Neural cell (in vitro differentiated cells): ENCODE measurements at regions not wholly inside any gene's neighbourhood (a gene's known extent, or its start where the extent isn't known, plus 50 kb on each side); places are given as distances from the start of the nearest gene placed in this dataset.

Source experiments
- EP300 ChIP-seq: fragments of 450-650 bp; conservative IDR thresholded peaks from 2 replicates; pipeline ENCODE4 v1.6.1; 2014; ENCODE audit warnings: antibody characterized with exemption, mild to moderate bottlenecking, moderate library complexity; ENCODE audit not compliant: poor library complexity, severe bottlenecking
- EZH2 ChIP-seq: fragments of 200-600, 300-800 bp; shearing (Covaris generic), sonication (generic); IDR thresholded peaks from 2 replicates; pipeline ENCODE4 v1.6.1; 2014; ENCODE audit warnings: antibody characterized with exemption, low read length, borderline replicate concordance, mild to moderate bottlenecking; ENCODE audit not compliant: insufficient read depth, poor library complexity, severe bottlenecking
- POLR2AphosphoS5 ChIP-seq: IDR thresholded peaks from 2 replicates; pipeline ENCODE4 v1.6.1; 2012
- RAD21 ChIP-seq: fragments of 450-650 bp; conservative IDR thresholded peaks from 2 replicates; pipeline ENCODE4 v1.6.1; 2014; ENCODE audit warnings: antibody characterized with exemption, mild to moderate bottlenecking, moderate library complexity
- TAF1 ChIP-seq: IDR thresholded peaks from 2 replicates; pipeline ENCODE4 v1.6.1; 2012; ENCODE audit warnings: low read depth
- TF ChIP-seq, protein P1 (sequence below): fragments of 450-650 bp; IDR thresholded peaks from 2 replicates; pipeline ENCODE4 v1.5.1; 2014; ENCODE audit warnings: antibody characterized with exemption, mild to moderate bottlenecking, moderate library complexity; ENCODE audit not compliant: poor library complexity, severe bottlenecking

DNA sequence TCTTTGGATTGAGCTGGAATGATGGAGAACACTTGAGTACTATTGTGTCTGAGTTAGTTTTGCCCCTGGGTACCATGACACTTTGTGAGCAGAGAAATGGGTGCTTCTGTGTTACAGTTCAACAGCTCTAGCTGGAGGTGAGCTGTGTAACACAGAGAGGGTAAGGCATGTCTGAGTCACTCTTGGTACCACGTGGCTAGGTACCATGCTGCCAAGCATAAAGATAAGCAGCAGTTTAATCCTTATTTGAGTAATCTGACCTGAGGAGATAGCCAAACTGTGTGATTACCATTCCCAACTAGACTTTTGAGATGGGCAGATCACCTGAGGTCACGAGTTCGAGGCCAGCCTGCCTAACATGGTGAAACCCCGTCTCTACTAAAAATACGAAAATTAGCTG, 122.0 kb downstream of the OLFM4 start:
- TF ChIP-seq, protein P1, sequence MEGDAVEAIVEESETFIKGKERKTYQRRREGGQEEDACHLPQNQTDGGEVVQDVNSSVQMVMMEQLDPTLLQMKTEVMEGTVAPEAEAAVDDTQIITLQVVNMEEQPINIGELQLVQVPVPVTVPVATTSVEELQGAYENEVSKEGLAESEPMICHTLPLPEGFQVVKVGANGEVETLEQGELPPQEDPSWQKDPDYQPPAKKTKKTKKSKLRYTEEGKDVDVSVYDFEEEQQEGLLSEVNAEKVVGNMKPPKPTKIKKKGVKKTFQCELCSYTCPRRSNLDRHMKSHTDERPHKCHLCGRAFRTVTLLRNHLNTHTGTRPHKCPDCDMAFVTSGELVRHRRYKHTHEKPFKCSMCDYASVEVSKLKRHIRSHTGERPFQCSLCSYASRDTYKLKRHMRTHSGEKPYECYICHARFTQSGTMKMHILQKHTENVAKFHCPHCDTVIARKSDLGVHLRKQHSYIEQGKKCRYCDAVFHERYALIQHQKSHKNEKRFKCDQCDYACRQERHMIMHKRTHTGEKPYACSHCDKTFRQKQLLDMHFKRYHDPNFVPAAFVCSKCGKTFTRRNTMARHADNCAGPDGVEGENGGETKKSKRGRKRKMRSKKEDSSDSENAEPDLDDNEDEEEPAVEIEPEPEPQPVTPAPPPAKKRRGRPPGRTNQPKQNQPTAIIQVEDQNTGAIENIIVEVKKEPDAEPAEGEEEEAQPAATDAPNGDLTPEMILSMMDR, result no peak
- no peak for TF ChIP-seq RAD21
- no peak for TF ChIP-seq EP300
- TF ChIP-seq TAF1, result no peak
- TF ChIP-seq EZH2, result no peak
- no peak for TF ChIP-seq POLR2AphosphoS5
